Astrocyte (in vitro differentiated cells and primary cell): ENCODE measurements at regions not wholly inside any gene's neighbourhood (a gene's known extent, or its start where the extent isn't known, plus 50 kb on each side); places are given as distances from the start of the nearest gene placed in this dataset.

ENCODE experiments used
- EZH2 ChIP-seq: IDR thresholded peaks from 2 replicates; pipeline ENCODE4 v1.6.1; 2012; ENCODE audit warnings: mild to moderate bottlenecking, low read length, inconsistent platforms; ENCODE audit not compliant: insufficient read depth
- TF ChIP-seq, protein P1 (sequence below): IDR thresholded peaks from 2 replicates; pipeline ENCODE4 v1.5.1; 2011; ENCODE audit warnings: low read depth, mild to moderate bottlenecking, inconsistent platforms, low read length, moderate library complexity; ENCODE audit not compliant: insufficient read depth

DNA sequence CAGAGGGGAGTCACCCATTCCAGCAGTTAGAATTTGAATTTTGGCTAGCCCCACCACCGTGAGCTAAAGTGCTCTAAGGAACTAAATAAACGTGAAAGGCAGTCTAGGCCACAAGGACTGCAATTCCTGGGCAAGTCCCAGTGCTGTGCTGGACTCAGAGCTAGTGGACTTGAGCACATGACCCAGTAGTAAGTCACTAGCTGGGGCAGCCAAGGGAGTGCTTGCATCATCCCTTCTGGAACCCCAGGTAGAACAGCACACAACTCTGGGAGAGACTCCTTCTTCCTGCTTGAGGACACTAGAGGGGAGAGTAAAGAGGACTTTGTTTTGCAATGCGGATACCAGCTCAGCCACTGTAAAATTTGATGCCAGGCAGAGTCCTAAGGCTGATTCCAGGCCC is 672.2 kb downstream of the CPS1 start:
- TF ChIP-seq, protein P1, sequence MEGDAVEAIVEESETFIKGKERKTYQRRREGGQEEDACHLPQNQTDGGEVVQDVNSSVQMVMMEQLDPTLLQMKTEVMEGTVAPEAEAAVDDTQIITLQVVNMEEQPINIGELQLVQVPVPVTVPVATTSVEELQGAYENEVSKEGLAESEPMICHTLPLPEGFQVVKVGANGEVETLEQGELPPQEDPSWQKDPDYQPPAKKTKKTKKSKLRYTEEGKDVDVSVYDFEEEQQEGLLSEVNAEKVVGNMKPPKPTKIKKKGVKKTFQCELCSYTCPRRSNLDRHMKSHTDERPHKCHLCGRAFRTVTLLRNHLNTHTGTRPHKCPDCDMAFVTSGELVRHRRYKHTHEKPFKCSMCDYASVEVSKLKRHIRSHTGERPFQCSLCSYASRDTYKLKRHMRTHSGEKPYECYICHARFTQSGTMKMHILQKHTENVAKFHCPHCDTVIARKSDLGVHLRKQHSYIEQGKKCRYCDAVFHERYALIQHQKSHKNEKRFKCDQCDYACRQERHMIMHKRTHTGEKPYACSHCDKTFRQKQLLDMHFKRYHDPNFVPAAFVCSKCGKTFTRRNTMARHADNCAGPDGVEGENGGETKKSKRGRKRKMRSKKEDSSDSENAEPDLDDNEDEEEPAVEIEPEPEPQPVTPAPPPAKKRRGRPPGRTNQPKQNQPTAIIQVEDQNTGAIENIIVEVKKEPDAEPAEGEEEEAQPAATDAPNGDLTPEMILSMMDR = no peak
- no peak for TF ChIP-seq EZH2
